OCI-LY3 (cell line): ENCODE measurements at regions not wholly inside any gene's neighbourhood (a gene's known extent, or its start where the extent isn't known, plus 50 kb on each side); places are given as distances from the start of the nearest gene placed in this dataset.

Experiments used
- H2AFZ ChIP-seq: fragments of 200-600, 300-600 bp; shearing (Covaris generic); 2 replicates; pipeline ENCODE4 v1.6.0; 2014; ENCODE audit warnings: antibody characterized with exemption, low read depth, low read length
- H3K27ac ChIP-seq: fragments of 200-600, 300-600 bp; sonication (generic); 2 replicates; pipeline ENCODE4 v1.5.1; 2014; ENCODE audit warnings: mild to moderate bottlenecking, low read length, moderate library complexity, mixed read lengths
- H3K27me3 ChIP-seq: fragments of 200-600, 300-600 bp; sonication (generic); 2 replicates; pipeline ENCODE4 v1.6.1; 2014; ENCODE audit warnings: low read depth, low read length, mixed read lengths
- H3K36me3 ChIP-seq: fragments of 200-600, 300-600 bp; sonication (generic); replicated peaks from 2 replicates; pipeline ENCODE3; 2014; ENCODE audit warnings: low read depth, low read length, mixed read lengths
- H3K4me1 ChIP-seq: fragments of 300-600, 200-600 bp; sonication (generic); 2 replicates; pipeline ENCODE4 v1.6.1; 2014; ENCODE audit warnings: low read length, mixed read lengths
- H3K4me2 ChIP-seq: fragments of 200-600, 300-600 bp; sonication (generic); 2 replicates; pipeline ENCODE4 v1.6.1; 2014; ENCODE audit warnings: low read length, mixed read lengths
- H3K4me3 ChIP-seq: fragments of 300-600, 200-600 bp; sonication (generic); 2 replicates; pipeline ENCODE4 v1.5.1; 2014; ENCODE audit warnings: antibody characterized with exemption, mild to moderate bottlenecking, low read length, moderate library complexity
- H3K79me2 ChIP-seq: fragments of 300-600, 200-600 bp; shearing (Covaris generic); 2 replicates; pipeline ENCODE4 v1.6.1; 2014; ENCODE audit warnings: mild to moderate bottlenecking, low read length, mixed read lengths
- H3K9ac ChIP-seq: fragments of 300-600, 200-600 bp; shearing (Covaris generic); 2 replicates; pipeline ENCODE4 v1.6.0; 2014; ENCODE audit warnings: mild to moderate bottlenecking, low read length, moderate library complexity
- H3K9me3 ChIP-seq: fragments of 200-600, 300-600 bp; shearing (Covaris generic); 2 replicates; pipeline ENCODE4 v1.6.1; 2014; ENCODE audit warnings: low read length, mixed read lengths; ENCODE audit not compliant: insufficient read depth
- H4K20me1 ChIP-seq: fragments of 200-600, 300-600 bp; sonication (generic); 2 replicates; pipeline ENCODE4 v1.6.1; 2016; ENCODE audit warnings: low read length, mixed read lengths; ENCODE audit not compliant: insufficient read depth
- EZH2phosphoT487 ChIP-seq: fragments of 200-600 bp; shearing (Covaris generic); IDR thresholded peaks from 2 replicates; pipeline ENCODE4 v1.6.1; 2018; ENCODE audit warnings: antibody characterized with exemption, mixed run types, low read depth
- TF ChIP-seq, protein P1 (sequence below): fragments of 200-600, 300-600 bp; sonication (generic); IDR thresholded peaks from 2 replicates; pipeline ENCODE4 v1.5.1; 2014; ENCODE audit warnings: antibody characterized with exemption, low read length, low read depth

DNA sequence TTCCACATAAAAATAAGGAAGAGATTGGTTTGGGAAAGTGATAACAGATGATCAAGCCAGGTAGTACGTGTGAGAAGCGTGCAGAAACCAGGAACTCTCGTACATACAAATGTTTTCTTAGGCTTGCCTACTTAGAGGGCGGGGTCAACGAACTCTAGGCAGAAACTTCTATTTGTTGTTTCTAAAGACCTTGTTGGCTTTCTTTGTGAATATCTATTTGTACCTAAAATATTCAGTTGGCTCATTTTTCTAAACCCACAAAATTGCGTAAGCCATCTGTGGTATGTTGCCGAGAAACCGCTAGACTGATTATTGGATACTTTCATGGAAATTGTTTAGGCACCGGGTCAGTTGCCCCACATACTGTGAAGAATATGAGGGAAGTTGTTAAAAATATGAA, 458.5 kb downstream of the MAT2B start:
- H3K36me3 ChIP-seq, result no peaks in the 10 kb centered on the region
- no peaks in the 10 kb centered on the region for H3K79me2 ChIP-seq
- no peaks in the 10 kb centered on the region for H3K4me1 ChIP-seq
- H3K27me3 ChIP-seq, result no peaks in the 10 kb centered on the region
- H3K9ac ChIP-seq, result no peak overlapping the region
- TF ChIP-seq, protein P1, sequence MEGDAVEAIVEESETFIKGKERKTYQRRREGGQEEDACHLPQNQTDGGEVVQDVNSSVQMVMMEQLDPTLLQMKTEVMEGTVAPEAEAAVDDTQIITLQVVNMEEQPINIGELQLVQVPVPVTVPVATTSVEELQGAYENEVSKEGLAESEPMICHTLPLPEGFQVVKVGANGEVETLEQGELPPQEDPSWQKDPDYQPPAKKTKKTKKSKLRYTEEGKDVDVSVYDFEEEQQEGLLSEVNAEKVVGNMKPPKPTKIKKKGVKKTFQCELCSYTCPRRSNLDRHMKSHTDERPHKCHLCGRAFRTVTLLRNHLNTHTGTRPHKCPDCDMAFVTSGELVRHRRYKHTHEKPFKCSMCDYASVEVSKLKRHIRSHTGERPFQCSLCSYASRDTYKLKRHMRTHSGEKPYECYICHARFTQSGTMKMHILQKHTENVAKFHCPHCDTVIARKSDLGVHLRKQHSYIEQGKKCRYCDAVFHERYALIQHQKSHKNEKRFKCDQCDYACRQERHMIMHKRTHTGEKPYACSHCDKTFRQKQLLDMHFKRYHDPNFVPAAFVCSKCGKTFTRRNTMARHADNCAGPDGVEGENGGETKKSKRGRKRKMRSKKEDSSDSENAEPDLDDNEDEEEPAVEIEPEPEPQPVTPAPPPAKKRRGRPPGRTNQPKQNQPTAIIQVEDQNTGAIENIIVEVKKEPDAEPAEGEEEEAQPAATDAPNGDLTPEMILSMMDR, result no peak
- TF ChIP-seq EZH2phosphoT487, result no peak
- H2AFZ ChIP-seq, result no peak overlapping the region
- H3K9me3 ChIP-seq, result no peaks in the 10 kb centered on the region
- no peak overlapping the region for H3K27ac ChIP-seq
- H4K20me1 ChIP-seq, result no peaks in the 10 kb centered on the region
- H3K4me3 ChIP-seq, result no peak overlapping the region
- H3K4me2 ChIP-seq, result no peak overlapping the region

DNA sequence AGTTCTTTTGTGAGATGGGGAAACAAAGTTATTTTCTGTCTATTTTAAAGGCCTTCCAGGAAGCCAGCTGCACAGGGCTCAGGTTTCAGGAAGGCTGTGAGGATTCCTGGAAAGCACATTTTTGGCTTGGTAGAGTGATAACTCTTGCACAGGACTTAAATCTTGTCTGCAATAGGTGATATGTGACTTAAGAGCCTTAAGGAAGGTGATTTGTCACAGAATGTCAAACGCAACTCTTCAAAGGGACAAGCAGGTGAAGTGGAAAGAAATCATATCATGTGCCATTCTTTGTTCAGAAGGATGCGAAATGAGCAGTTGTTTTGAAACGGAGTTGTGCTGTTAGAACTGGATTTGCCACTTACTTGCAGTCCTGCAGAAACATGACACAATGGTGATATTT, 459.3 kb downstream of the MAT2B start:
- H3K36me3 ChIP-seq, result no peaks in the 10 kb centered on the region
- H3K27me3 ChIP-seq, result no peaks in the 10 kb centered on the region
- no peaks in the 10 kb centered on the region for H4K20me1 ChIP-seq
- H3K27ac ChIP-seq, result no peak overlapping the region
- H3K9me3 ChIP-seq, result no peaks in the 10 kb centered on the region
- no peak overlapping the region for H3K4me3 ChIP-seq
- no peaks in the 10 kb centered on the region for H3K79me2 ChIP-seq
- H2AFZ ChIP-seq, result no peak overlapping the region
- no peaks in the 10 kb centered on the region for H3K4me1 ChIP-seq
- no peak for TF ChIP-seq EZH2phosphoT487
- TF ChIP-seq, protein P1, result no peak
- no peak overlapping the region for H3K9ac ChIP-seq
- H3K4me2 ChIP-seq, result no peak overlapping the region

- no peak overlapping the region for H3K4me3 ChIP-seq
- H3K4me2 ChIP-seq, result no peak overlapping the region
- H2AFZ ChIP-seq, result no peak overlapping the region
- H3K9me3 ChIP-seq, result no peaks in the 10 kb centered on the region
- no peaks in the 10 kb centered on the region for H3K27me3 ChIP-seq
- no peaks in the 10 kb centered on the region for H3K79me2 ChIP-seq
- no peaks in the 10 kb centered on the region for H3K4me1 ChIP-seq
- H3K27ac ChIP-seq, result no peak overlapping the region
- no peak overlapping the region for H3K9ac ChIP-seq
- TF ChIP-seq EZH2phosphoT487, result no peak
- H4K20me1 ChIP-seq, result no peaks in the 10 kb centered on the region
- no peaks in the 10 kb centered on the region for H3K36me3 ChIP-seq
Observed at GRCh38 chr5:163967268-163967667, 461.8 kb downstream of the MAT2B start.

- H3K4me1 ChIP-seq, result no peaks in the 10 kb centered on the region
- H4K20me1 ChIP-seq, result no peaks in the 10 kb centered on the region
- H3K9ac ChIP-seq, result no peak overlapping the region
- no peaks in the 10 kb centered on the region for H3K36me3 ChIP-seq
- no peaks in the 10 kb centered on the region for H3K9me3 ChIP-seq
- no peak overlapping the region for H3K4me2 ChIP-seq
- H3K27me3 ChIP-seq, result no peaks in the 10 kb centered on the region
- no peak overlapping the region for H3K4me3 ChIP-seq
- H3K79me2 ChIP-seq, result no peaks in the 10 kb centered on the region
- H3K27ac ChIP-seq, result no peak overlapping the region
- H2AFZ ChIP-seq, result no peak overlapping the region
- TF ChIP-seq, protein P1, result no peak
- no peak for TF ChIP-seq EZH2phosphoT487
Observed at GRCh38 chr5:163968651-163969050, 463.2 kb downstream of the MAT2B start.

DNA sequence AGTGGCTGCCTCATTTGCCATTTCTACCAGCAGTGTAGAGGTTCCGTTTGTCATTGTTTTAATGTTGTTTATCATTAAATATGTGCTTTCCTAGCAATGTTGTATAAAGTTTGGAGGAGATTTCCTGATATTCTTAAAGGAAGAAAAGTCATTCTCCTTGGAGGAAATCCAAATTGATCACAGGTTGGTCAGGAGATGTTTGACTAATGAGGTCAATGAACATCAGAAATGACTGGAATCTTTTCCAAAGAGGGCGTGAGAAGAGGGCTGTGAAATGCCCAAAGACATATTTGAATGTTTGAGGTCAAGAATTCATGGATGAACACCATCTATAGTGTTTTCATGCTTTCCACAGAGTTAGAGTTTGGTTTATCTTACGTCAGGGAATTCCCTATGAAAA, 471.3 kb downstream of the MAT2B start:
- H3K9ac ChIP-seq, result no peak overlapping the region
- no peaks in the 10 kb centered on the region for H4K20me1 ChIP-seq
- H3K4me3 ChIP-seq, result no peak overlapping the region
- no peaks in the 10 kb centered on the region; the same call in 1 of the 2 replicates for H3K27me3 ChIP-seq
- no peak overlapping the region for H2AFZ ChIP-seq
- H3K9me3 ChIP-seq, result no peaks in the 10 kb centered on the region
- no peak overlapping the region for H3K4me2 ChIP-seq
- no peaks in the 10 kb centered on the region for H3K36me3 ChIP-seq
- no peaks in the 10 kb centered on the region for H3K4me1 ChIP-seq
- H3K79me2 ChIP-seq, result no peaks in the 10 kb centered on the region
- no peak for TF ChIP-seq EZH2phosphoT487
- TF ChIP-seq, protein P1, result no peak
- no peak overlapping the region for H3K27ac ChIP-seq
